ENCODE measurements at regions not wholly inside any gene's neighbourhood (a gene's known extent, or its start where the extent isn't known, plus 50 kb on each side); places are given as distances from the start of the nearest gene placed in this dataset.

GRCh38 chr17:73934696-73935095, 268.8 kb upstream of the RPL38 start:
- no peak for DNase-seq

- DNase-seq, result no peak
These were observed 266.4 kb upstream of the RPL38 start for GRCh38 chr17:73936908-73937627.

- DNase-seq, result no peak
These were observed 264.8 kb upstream of the RPL38 start for GRCh38 chr17:73938706-73939105.

GRCh38 chr17:73939806-73940205, 263.7 kb upstream of the RPL38 start:
- no peak for DNase-seq

- no peak for DNase-seq
These were observed 263.0 kb upstream of the RPL38 start for GRCh38 chr17:73940511-73940910.

GRCh38 chr17:73941919-73942530, 261.5 kb upstream of the RPL38 start:
- DNase-seq, result no peak

GRCh38 chr17:73942703-73943415, 260.6 kb upstream of the RPL38 start:
- DNase-seq, result no peak

- DNase-seq, result no peak
These were observed 259.9 kb upstream of the RPL38 start for GRCh38 chr17:73943416-73944110.

GRCh38 chr17:73944366-73944765, 259.1 kb upstream of the RPL38 start:
- no peak for DNase-seq

- no peak for DNase-seq
These were observed 256.1 kb upstream of the RPL38 start for GRCh38 chr17:73947281-73947965.

- no peak for DNase-seq
These were observed 255.5 kb upstream of the RPL38 start for GRCh38 chr17:73947966-73948355.

GRCh38 chr17:73949903-73950592, 253.4 kb upstream of the RPL38 start:
- DNase-seq, result no peak

- no peak for DNase-seq
These were observed 252.9 kb upstream of the RPL38 start for GRCh38 chr17:73950593-73950914.

- no peak for DNase-seq
These were observed 251.4 kb upstream of the RPL38 start for GRCh38 chr17:73952082-73952479.

GRCh38 chr17:73952480-73953205, 250.8 kb upstream of the RPL38 start:
- peak; percentile 54 for DNase-seq

- no peak for DNase-seq
These were observed 250.1 kb upstream of the RPL38 start for GRCh38 chr17:73953206-73954033.

GRCh38 chr17:73954951-73955350, 248.5 kb upstream of the RPL38 start:
- no peak for DNase-seq

- DNase-seq, result no peak
These were observed 247.9 kb upstream of the RPL38 start for GRCh38 chr17:73955616-73956015.

GRCh38 chr17:73956169-73956568, 247.3 kb upstream of the RPL38 start:
- no peak for DNase-seq

GRCh38 chr17:73956595-73957465, 246.6 kb upstream of the RPL38 start:
- DNase-seq, result peak; percentile 71
